A549 (cell line): ENCODE measurements at regions not wholly inside any gene's neighbourhood (a gene's known extent, or its start where the extent isn't known, plus 50 kb on each side); places are given as distances from the start of the nearest gene placed in this dataset.

ENCODE experiments used
- ATAC-seq, 2 experiments: fragments of 200-7000 bp in 1 of 2; fragments of >200 bp in 1 of 2; cut with Nextera tagmentation in 1 of 2; cut with Tn5 transposase in 1 of 2; 3 replicates each; pipeline versions ENCODE4 v1.8.0 to v1.9.1; 2018 to 2020; ENCODE audit warnings: mild to moderate bottlenecking in 1 of 2, moderate library complexity in 1 of 2
- CTCF ChIA-PET: fragments of 300-600 bp; sonication (Branson Sonifier 250); formaldehyde crosslinking; extraction: SDS; loops from one replicate; lab custom pipeline; 2021; ENCODE audit warnings: antibody characterized with exemption, inconsistent platforms; lab: Yijun Ruan, JAX
- POLR2A ChIA-PET: fragments of 350-600 bp; formaldehyde crosslinking; extraction: SDS; loops from one replicate; lab custom pipeline; 2021; ENCODE audit warnings: antibody characterized with exemption, inconsistent platforms; lab: Yijun Ruan, JAX
- DNase-seq, 2 experiments: peaks; one replicate each; pipeline versions ENCODE4 v3.0.0 to v3.0.0-alpha.2; 2011 to 2016; ENCODE audit warnings: low read depth in 1 of 2, low spot score in 1 of 2
- FAIRE-seq: peaks from 2 replicates; lab custom pipeline; 2011; peaks lifted over from hg19 to GRCh38; lab: Jason Lieb, UNC
- H3K27ac ChIP-seq, 2 experiments: fragments of >200 bp; sonication (Bioruptor Twin); formaldehyde crosslinking; 3 replicates each; pipeline ENCODE4 v1.5.1; 2016 to 2017
- H3K4me1 ChIP-seq: fragments of >200 bp; sonication (Bioruptor Twin); formaldehyde crosslinking; 3 replicates; pipeline ENCODE4 v1.6.1; 2016
- H3K4me2 ChIP-seq: fragments of >200 bp; sonication (Bioruptor Twin); formaldehyde crosslinking; 3 replicates; pipeline ENCODE4 v1.6.1; 2016
- H3K4me3 ChIP-seq: fragments of >200 bp; sonication (Bioruptor Twin); formaldehyde crosslinking; 3 replicates; pipeline ENCODE4 v1.5.1; 2016
- H3K9me3 ChIP-seq: fragments of >200 bp; sonication (Bioruptor Twin); formaldehyde crosslinking; 3 replicates; pipeline ENCODE4 v1.6.1; 2016
- BHLHE40 ChIP-seq: IDR thresholded peaks from 2 replicates; pipeline ENCODE4 v1.6.1; 2012; ENCODE audit warnings: low read depth, low read length, inconsistent platforms
- CBX2 ChIP-seq: fragments of 200-600 bp; sonication (generic); IDR thresholded peaks from 2 replicates; pipeline ENCODE4 v1.6.1; 2016; ENCODE audit warnings: low read depth, mild to moderate bottlenecking, borderline replicate concordance
- EHF ChIP-seq: fragments of 250-450 bp; sonication (Bioruptor Pico); IDR thresholded peaks from 2 replicates; pipeline ENCODE4 v1.5.0; 2020; ENCODE audit warnings: mild to moderate bottlenecking
- EP300 ChIP-seq, 2 experiments: fragments of >200 bp; sonication (Bioruptor Twin); formaldehyde crosslinking; IDR thresholded peaks; 2 replicates in 1 of 2; 3 replicates in 1 of 2; pipeline ENCODE4 v1.6.1; 2016 to 2017
- ESRRA ChIP-seq: fragments of 150-350 bp; IDR thresholded peaks from 2 replicates; pipeline ENCODE4 v1.6.1; 2014; ENCODE audit warnings: mild to moderate bottlenecking, low read length, borderline replicate concordance
- FOSB ChIP-seq: fragments of 250-450 bp; sonication (Bioruptor Pico); IDR thresholded peaks from 2 replicates; pipeline ENCODE4 v1.5.0; 2020; ENCODE audit warnings: mild to moderate bottlenecking, moderate library complexity
- FOSL2 ChIP-seq, 2 experiments: fragments of 450-650 bp in 1 of 2; fragments of >200 bp in 1 of 2; sonication (Bioruptor Twin) in 1 of 2; formaldehyde crosslinking; IDR thresholded peaks; 2 replicates each; pipeline versions ENCODE4 v1.5.0 to v1.6.1; 2016 to 2020; ENCODE audit warnings: mild to moderate bottlenecking in 1 of 2, moderate library complexity in 1 of 2
- HMGXB4 ChIP-seq: fragments of 250-450 bp; sonication (Bioruptor Pico); IDR thresholded peaks from 2 replicates; pipeline ENCODE4 v1.5.0; 2021; ENCODE audit warnings: mild to moderate bottlenecking, moderate library complexity, borderline replicate concordance
- HOXA7 ChIP-seq: fragments of 250-450 bp; sonication (Bioruptor Pico); IDR thresholded peaks from 2 replicates; pipeline ENCODE4 v1.5.0; 2020; ENCODE audit warnings: mild to moderate bottlenecking, moderate library complexity
- HOXB13 ChIP-seq: fragments of 250-450 bp; sonication (Bioruptor Pico); IDR thresholded peaks from 2 replicates; pipeline ENCODE4 v1.5.0; 2020; ENCODE audit warnings: low read depth, mild to moderate bottlenecking, moderate library complexity
- HOXB5 ChIP-seq: fragments of 250-450 bp; sonication (Bioruptor Pico); IDR thresholded peaks from 2 replicates; pipeline ENCODE4 v1.5.0; 2020; ENCODE audit warnings: mild to moderate bottlenecking, moderate library complexity
- JUNB ChIP-seq: fragments of >200 bp; sonication (Bioruptor Twin); formaldehyde crosslinking; IDR thresholded peaks from 2 replicates; pipeline ENCODE4 v1.6.1; 2016
- PBX3 ChIP-seq: IDR thresholded peaks from 2 replicates; pipeline ENCODE4 v1.6.1; 2012
- PHF8 ChIP-seq: fragments of 200-600 bp; sonication (generic); IDR thresholded peaks from 2 replicates; pipeline ENCODE4 v1.6.1; 2016; ENCODE audit warnings: low read depth, mild to moderate bottlenecking, antibody characterized with exemption, moderate library complexity, borderline replicate concordance
- RCOR1 ChIP-seq: fragments of 150-350 bp; IDR thresholded peaks from 2 replicates; pipeline ENCODE4 v1.6.1; 2014; ENCODE audit warnings: antibody characterized with exemption, low read length, low read depth
- TFCP2L1 ChIP-seq: fragments of 250-450 bp; sonication (Bioruptor Pico); IDR thresholded peaks from 2 replicates; pipeline ENCODE4 v1.5.0; 2021; ENCODE audit warnings: mild to moderate bottlenecking
- TP53 ChIP-seq: fragments of 250-450 bp; sonication (Bioruptor Pico); IDR thresholded peaks from 2 replicates; pipeline ENCODE4 v1.5.0; 2021; ENCODE audit warnings: mild to moderate bottlenecking, moderate library complexity
- ZFP36 ChIP-seq: fragments of 450-650 bp; IDR thresholded peaks from 2 replicates; pipeline ENCODE4 v1.6.1; 2014; ENCODE audit warnings: borderline replicate concordance; ENCODE audit not compliant: partially characterized antibody
- WGBS: methylation state at CpG from one replicate; pipeline ENCODE4 v1.1.6; 2017; ENCODE audit errors: missing lambda C conversion rate; 5-methylcytosine and 5-hydroxymethylcytosine counted together

GRCh38 chr2:66344087-66344663, 90.8 kb upstream of the MEIS1 start (continued):
- TF ChIP-seq HMGXB4 (CRISPR knock-in tag), result no peak
- no peak for TF ChIP-seq ESRRA
- TF ChIP-seq EP300 (IDR thresholded peaks at IDR 0.05), result no peak
- no peak for TF ChIP-seq BHLHE40
- no peak for TF ChIP-seq ZFP36

- ChIA-PET CTCF (interaction anchor here (0.6 kb wide), 1 partner anchor 859 kb away, joined by 3 read pairs; no protein-coding TSS in a partner anchor), POLR2A (no interaction called here)
- no peak for TF ChIP-seq PBX3
- no peak for TF ChIP-seq EHF
- no peak for TF ChIP-seq HOXA7
- H3K4me2 ChIP-seq, result no peak overlapping the region
- DNase-seq (no peak), ATAC-seq (no peak), FAIRE-seq (no peak)
- 3% methylated on average over 1 of the region's 1 CpG for WGBS
- H3K27ac ChIP-seq, result no peak overlapping the region
- no peak overlapping the region for H3K4me3 ChIP-seq
- H3K4me1 ChIP-seq, result no peaks in the 10 kb centered on the region
- 0 out of 3 replicates have a peak, but pooled peaks cover 2% of the 10 kb centered on the region for H3K9me3 ChIP-seq
Measured at GRCh38 chr2:66343259-66343658, 91.7 kb upstream of the MEIS1 start.

DNA sequence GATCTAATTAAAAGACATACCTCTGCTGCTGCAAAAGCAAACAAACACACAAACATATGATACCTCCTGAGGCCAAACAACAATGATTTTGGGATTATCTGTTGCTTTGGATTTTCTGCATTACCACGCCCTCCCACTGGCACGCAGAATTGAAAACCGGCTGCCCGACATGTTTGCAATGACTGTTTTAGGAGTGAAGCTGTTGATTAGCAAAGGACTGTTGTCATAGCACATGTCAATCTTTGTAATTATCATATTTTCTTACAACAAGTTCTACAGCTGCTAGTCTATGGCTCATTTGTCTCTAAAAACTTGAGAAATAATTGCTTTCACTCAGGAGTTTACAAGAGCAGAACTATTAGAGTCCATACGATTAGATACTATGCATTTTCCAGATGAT, 94.4 kb upstream of the MEIS1 start:
- WGBS, result 41% methylated on average over 5 of the region's 5 CpGs
- H3K4me3 ChIP-seq, result no peak overlapping the region
- DNase-seq (no peak), ATAC-seq (no peak), FAIRE-seq (no peak)
- ChIA-PET POLR2A (no interaction called here), CTCF (interaction anchor here (1.2 kb wide), 1 partner anchor 13 kb away, joined by 3 read pairs; no protein-coding TSS in a partner anchor)
- no peak overlapping the region for H3K27ac ChIP-seq
- TF ChIP-seq HOXB13 (CRISPR knock-in tag) (no peak), ZFP36 (no peak), JUNB (no peak), PHF8 (no peak), FOSB (CRISPR knock-in tag) (no peak), RCOR1 (no peak), BHLHE40 (no peak), HOXB5 (no peak), TFCP2L1 (CRISPR knock-in tag) (no peak), TP53 (no peak), CBX2 (no peak)
- H3K9me3 ChIP-seq, result 0 out of 3 replicates have a peak, but pooled peaks cover 2% of the 10 kb centered on the region
- no peak overlapping the region for H3K4me2 ChIP-seq
- no peaks in the 10 kb centered on the region for H3K4me1 ChIP-seq

DNA sequence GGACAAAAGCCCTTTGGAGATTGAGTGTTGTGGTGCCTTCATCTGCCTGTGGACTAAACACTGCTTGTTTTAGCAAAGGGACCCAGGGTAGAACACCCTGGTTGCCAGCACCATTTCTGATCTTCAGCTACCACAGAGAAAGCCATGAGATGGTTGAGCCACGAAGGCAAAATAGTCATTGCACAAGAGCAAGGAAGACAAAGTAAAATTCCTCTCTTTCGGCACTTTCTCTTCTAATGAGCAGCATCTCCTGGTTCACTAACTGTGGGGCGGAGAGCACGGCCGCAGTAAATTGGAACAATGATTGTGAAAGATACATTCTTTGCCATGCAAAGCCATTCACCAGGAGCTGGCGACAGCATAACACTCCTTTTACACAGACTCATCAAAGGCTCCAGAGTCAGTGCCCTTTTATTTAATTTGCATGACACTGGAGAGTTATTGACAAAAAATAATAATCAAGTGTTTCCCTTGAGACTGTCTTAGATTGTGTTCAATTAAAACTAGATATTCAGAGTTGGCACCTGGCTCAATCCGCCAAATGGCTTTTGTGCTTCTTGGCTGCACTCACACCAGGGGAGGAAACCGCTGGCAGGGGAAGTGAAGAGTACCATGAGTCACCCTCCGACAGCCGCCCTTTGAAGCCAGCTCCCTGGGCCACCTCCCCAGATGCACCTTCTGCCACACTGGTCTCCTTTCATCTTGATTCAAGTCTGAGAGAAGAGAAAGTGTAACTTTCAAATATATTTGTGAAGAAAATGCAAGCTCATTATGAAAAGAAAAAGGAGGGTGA, 100.5 kb upstream of the MEIS1 start:
- TF ChIP-seq FOSL2 (IDR thresholded peaks at IDR 0.05), result no peak
- 0 out of 2 replicates have a peak, but pooled peaks have one; percentile 4 for TF ChIP-seq FOSL2 (CRISPR knock-in tag; IDR thresholded peaks at IDR 0.05)
- TF ChIP-seq BHLHE40, result no peak
- FAIRE-seq (no peak), ATAC-seq (peak in 1 of 2 experiments; percentile 64; a peak in 1 of 6 replicates), DNase-seq (peak in 1 of 2 experiments; percentile 4)
- Histone ChIP-seq H3K4me3 (no peak overlapping the region), H3K4me1 (no peaks in the 10 kb centered on the region), H3K9me3 (no peaks in the 10 kb centered on the region), H3K4me2 (no peak overlapping the region), H3K27ac (no peak overlapping the region)
- POLR2A ChIA-PET, result no interaction called here
- WGBS, result 12% methylated on average over 10 of the region's 10 CpGs
- CTCF ChIA-PET, result interaction anchor here (0.6 kb wide), 1 partner anchor 694 kb away, joined by 3 read pairs; no protein-coding TSS in a partner anchor
